ENCODE measurements at regions not wholly inside any gene's neighbourhood (a gene's known extent, or its start where the extent isn't known, plus 50 kb on each side); places are given as distances from the start of the nearest gene placed in this dataset.

DNA sequence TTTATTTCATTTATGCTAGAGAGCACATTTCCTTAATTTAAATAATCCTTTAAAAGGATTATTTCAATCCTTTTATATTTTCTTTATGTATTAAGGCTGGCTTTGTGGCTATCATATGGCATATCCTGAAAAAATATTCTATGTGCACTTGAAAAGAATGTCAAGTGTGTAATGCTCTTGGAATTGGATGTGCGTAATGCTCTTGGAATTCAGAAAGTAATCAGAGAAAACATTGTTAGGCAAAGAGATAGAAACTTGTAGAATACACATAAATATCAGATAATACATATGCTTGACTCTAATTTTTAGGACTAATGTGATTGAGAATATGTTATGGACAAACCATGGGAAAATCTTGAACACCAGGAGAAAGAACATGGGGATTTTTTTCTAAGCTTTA, 197.5 kb upstream of the COL3A1 start:
- DNase-seq (ENCODE audit: low spot score) (no peak), FAIRE-seq (no peak), ATAC-seq (no peak)
- Histone ChIP-seq H3K4me2 (ENCODE audit: low read depth, low read length) (no peak overlapping the region), H4K20me1 (ENCODE audit: insufficient read depth, low read length) (no peaks in the 10 kb centered on the region), H2AFZ (ENCODE audit: low read length) (no peak overlapping the region), H3K79me2 (ENCODE audit: insufficient read depth, low read length) (no peaks in the 10 kb centered on the region), H3K9ac (ENCODE audit: insufficient read depth, low read depth, low read length) (no peak overlapping the region), H3K27me3 (ENCODE audit: control insufficient read depth in 1 of 2, insufficient read depth in 2 of 2, low read length in 2 of 2) (no peaks in the 10 kb centered on the region), H3K4me3 (replicated peaks in 1 of 3; ENCODE audit: insufficient read depth in 1 of 3, low read depth in 2 of 3, low read length in 3 of 3) (no peak overlapping the region), H3K27ac (ENCODE audit: extremely low read length, insufficient read depth, low read length) (no peak overlapping the region), H3K4me1 (ENCODE audit: insufficient read depth, low read length) (no peaks in the 10 kb centered on the region), H3K9me3 (ENCODE audit: low read length) (no peaks in the 10 kb centered on the region), H3K36me3 (replicated peaks in 1 of 2; ENCODE audit: control insufficient read depth in 1 of 2, insufficient read depth in 2 of 2, low read length in 2 of 2) (no peaks in the 10 kb centered on the region)
- TF ChIP-seq, protein P1, sequence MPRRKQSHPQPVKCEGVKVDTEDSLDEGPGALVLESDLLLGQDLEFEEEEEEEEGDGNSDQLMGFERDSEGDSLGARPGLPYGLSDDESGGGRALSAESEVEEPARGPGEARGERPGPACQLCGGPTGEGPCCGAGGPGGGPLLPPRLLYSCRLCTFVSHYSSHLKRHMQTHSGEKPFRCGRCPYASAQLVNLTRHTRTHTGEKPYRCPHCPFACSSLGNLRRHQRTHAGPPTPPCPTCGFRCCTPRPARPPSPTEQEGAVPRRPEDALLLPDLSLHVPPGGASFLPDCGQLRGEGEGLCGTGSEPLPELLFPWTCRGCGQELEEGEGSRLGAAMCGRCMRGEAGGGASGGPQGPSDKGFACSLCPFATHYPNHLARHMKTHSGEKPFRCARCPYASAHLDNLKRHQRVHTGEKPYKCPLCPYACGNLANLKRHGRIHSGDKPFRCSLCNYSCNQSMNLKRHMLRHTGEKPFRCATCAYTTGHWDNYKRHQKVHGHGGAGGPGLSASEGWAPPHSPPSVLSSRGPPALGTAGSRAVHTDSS (CRISPR knock-in tag; conservative IDR thresholded peaks at IDR 0.05), result no peak
- CTCF ChIA-PET (ENCODE audit: low intra/inter-chr PET ratio, low total read pairs), result no interaction called here
- WGBS (ENCODE audit: low lambda C conversion rate), result 25% methylated on average over 1 of the region's 1 CpG
- intact Hi-C loops (cut with micrococcal nuclease; ENCODE audit: unreplicated experiment) (no loop called here), in situ Hi-C loops (cut with HindIII; ENCODE audit: extremely low pct_ligation_motif_present, low pct_unique_long_range_greater_than_20kb) (no loop called here)
- POLR2A ChIA-PET, result no interaction called here
- BruUV-seq (replicated peaks), result no TSS peak

DNA sequence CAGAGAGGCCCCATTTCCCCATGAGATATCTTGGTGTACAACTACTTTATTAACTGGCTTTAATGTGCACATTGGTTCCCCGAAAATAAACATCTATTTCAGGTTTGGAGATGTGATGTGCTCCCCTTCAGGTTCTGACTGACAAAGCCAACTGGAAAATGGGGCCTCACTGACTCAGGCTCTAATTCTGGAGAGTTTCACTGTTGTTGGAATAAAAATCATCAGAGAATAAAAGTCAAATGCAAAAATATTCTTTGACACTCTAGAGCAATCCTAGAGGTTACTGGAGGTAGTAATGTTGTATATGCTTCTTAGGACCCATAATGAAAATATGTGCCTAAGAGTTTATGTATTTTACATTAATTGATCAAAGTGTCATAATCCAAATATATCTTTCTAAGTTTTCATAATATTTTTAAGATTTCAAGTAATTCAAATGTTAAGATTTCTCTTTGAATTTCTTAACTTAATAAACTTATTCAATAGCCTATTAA, 189.9 kb upstream of the COL3A1 start:
- H3K27ac ChIP-seq (ENCODE audit: extremely low read length, insufficient read depth, low read length), result no peak overlapping the region
- POLR2A ChIA-PET, result no interaction called here
- no peaks in the 10 kb centered on the region for H3K4me1 ChIP-seq (ENCODE audit: insufficient read depth, low read length)
- H3K4me2 ChIP-seq (ENCODE audit: low read depth, low read length), result no peak overlapping the region
- BruUV-seq (replicated peaks), result no TSS peak
- DNase-seq (ENCODE audit: low spot score) (no peak), FAIRE-seq (no peak), ATAC-seq (no peak)
- no peak overlapping the region for H2AFZ ChIP-seq (ENCODE audit: low read length)
- TF ChIP-seq, protein P2, sequence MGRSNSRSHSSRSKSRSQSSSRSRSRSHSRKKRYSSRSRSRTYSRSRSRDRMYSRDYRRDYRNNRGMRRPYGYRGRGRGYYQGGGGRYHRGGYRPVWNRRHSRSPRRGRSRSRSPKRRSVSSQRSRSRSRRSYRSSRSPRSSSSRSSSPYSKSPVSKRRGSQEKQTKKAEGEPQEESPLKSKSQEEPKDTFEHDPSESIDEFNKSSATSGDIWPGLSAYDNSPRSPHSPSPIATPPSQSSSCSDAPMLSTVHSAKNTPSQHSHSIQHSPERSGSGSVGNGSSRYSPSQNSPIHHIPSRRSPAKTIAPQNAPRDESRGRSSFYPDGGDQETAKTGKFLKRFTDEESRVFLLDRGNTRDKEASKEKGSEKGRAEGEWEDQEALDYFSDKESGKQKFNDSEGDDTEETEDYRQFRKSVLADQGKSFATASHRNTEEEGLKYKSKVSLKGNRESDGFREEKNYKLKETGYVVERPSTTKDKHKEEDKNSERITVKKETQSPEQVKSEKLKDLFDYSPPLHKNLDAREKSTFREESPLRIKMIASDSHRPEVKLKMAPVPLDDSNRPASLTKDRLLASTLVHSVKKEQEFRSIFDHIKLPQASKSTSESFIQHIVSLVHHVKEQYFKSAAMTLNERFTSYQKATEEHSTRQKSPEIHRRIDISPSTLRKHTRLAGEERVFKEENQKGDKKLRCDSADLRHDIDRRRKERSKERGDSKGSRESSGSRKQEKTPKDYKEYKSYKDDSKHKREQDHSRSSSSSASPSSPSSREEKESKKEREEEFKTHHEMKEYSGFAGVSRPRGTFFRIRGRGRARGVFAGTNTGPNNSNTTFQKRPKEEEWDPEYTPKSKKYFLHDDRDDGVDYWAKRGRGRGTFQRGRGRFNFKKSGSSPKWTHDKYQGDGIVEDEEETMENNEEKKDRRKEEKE (IDR thresholded peaks at IDR 0.05), result no peak
- TF ChIP-seq KLF15 (CRISPR knock-in tag; IDR thresholded peaks at IDR 0.05; ENCODE audit: borderline replicate concordance) (no peak), ZKSCAN8 (CRISPR knock-in tag; IDR thresholded peaks at IDR 0.05; ENCODE audit: borderline replicate concordance) (no peak), ZNF7 (CRISPR knock-in tag; IDR thresholded peaks at IDR 0.05) (no peak), GABPB1 (CRISPR knock-in tag; IDR thresholded peaks at IDR 0.05) (no peak)
- H3K36me3 ChIP-seq (replicated peaks in 1 of 2; ENCODE audit: control insufficient read depth in 1 of 2, insufficient read depth in 2 of 2, low read length in 2 of 2), result no peaks in the 10 kb centered on the region
- CTCF ChIA-PET (ENCODE audit: low intra/inter-chr PET ratio, low total read pairs), result no interaction called here
- in situ Hi-C loops (cut with HindIII; ENCODE audit: extremely low pct_ligation_motif_present, low pct_unique_long_range_greater_than_20kb) (no loop called here), intact Hi-C loops (cut with micrococcal nuclease; ENCODE audit: unreplicated experiment) (no loop called here)
- WGBS (ENCODE audit: low lambda C conversion rate), result 3% methylated on average over 1 of the region's 1 CpG
- no peak overlapping the region for H3K9ac ChIP-seq (ENCODE audit: insufficient read depth, low read depth, low read length)
- H3K27me3 ChIP-seq (ENCODE audit: control insufficient read depth in 1 of 2, insufficient read depth in 2 of 2, low read length in 2 of 2), result no peaks in the 10 kb centered on the region
- H3K9me3 ChIP-seq (ENCODE audit: low read length), result no peaks in the 10 kb centered on the region
- H3K4me3 ChIP-seq (replicated peaks in 1 of 3; ENCODE audit: insufficient read depth in 1 of 3, low read depth in 2 of 3, low read length in 3 of 3), result no peak overlapping the region
- no peaks in the 10 kb centered on the region for H4K20me1 ChIP-seq (ENCODE audit: insufficient read depth, low read length)
- no peaks in the 10 kb centered on the region for H3K79me2 ChIP-seq (ENCODE audit: insufficient read depth, low read length)
